ENCODE measurements at regions not wholly inside any gene's neighbourhood (a gene's known extent, or its start where the extent isn't known, plus 50 kb on each side); places are given as distances from the start of the nearest gene placed in this dataset.

DNA sequence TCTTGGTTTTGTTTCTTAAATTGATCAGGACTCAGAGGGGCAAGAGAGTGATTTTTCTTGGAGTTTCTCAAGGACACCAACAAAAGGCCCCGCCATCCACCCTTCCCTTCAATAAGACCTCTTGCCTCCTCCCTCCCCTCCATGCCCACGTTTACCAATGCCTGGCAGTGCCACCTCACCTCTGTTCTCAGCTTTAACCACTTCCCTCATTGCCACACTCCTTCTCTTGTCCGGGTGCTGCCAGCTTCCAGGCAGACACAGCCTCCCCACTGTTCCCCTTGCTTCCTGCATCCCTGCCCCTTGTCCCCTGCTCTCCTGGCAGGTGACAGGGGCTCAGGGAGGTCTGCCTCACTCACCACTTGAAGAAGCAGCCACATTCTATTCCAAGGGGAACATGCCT, 90.8 kb downstream of the LHX2 start:
- CTCF ChIA-PET = interaction anchor here (1.2 kb wide), 1 partner anchor 10 kb away, joined by 5 read pairs; no protein-coding TSS in a partner anchor
- Histone ChIP-seq H2AFZ (ENCODE audit: low read depth, low read length) (no peak overlapping the region), H3K9me3 (replicated peaks; ENCODE audit: control insufficient read depth, insufficient read depth, low read length) (no peaks in the 10 kb centered on the region), H3K9ac (replicated peaks; ENCODE audit: extremely low read depth, insufficient read depth, low read length) (no peak overlapping the region), H3K27me3 (ENCODE audit: control insufficient read depth in 2 of 2, insufficient read depth in 2 of 2, low read length in 2 of 2) (peaks cover 0 to 14% of the 10 kb centered on the region in 2 experiments), H3K27ac (ENCODE audit: insufficient read depth, low read depth, low read length) (no peak overlapping the region), H3K4me2 (ENCODE audit: insufficient read depth, low read length) (no peak overlapping the region), H3K9me1 (replicated peaks; ENCODE audit: control insufficient read depth, extremely low read depth, insufficient read depth, low read length) (no peaks in the 10 kb centered on the region), H4K20me1 (replicated peaks; ENCODE audit: control insufficient read depth, extremely low read depth, insufficient read depth, low read length) (no peaks in the 10 kb centered on the region), H3K4me3 (replicated peaks in 1 of 3; ENCODE audit: insufficient read depth in 1 of 3, low read depth in 1 of 3, low read length in 3 of 3) (no peak overlapping the region), H3K79me2 (ENCODE audit: control insufficient read depth, insufficient read depth, low read length) (no peaks in the 10 kb centered on the region), H3K4me1 (ENCODE audit: control insufficient read depth, extremely low read depth, insufficient read depth, low read length) (no peaks in the 10 kb centered on the region), H3K36me3 (ENCODE audit: control insufficient read depth in 2 of 2, extremely low read depth in 1 of 2, insufficient read depth in 2 of 2, low read length in 2 of 2) (no peaks in the 10 kb centered on the region)
- TF ChIP-seq GATA2 (IDR thresholded peaks at IDR 0.05; ENCODE audit: insufficient read depth, insufficient read length, low read depth, low read length) (no peak), FOS (IDR thresholded peaks at IDR 0.05; ENCODE audit: borderline replicate concordance, insufficient read depth, low read length) (no peak), EZH2 (IDR thresholded peaks at IDR 0.05; ENCODE audit: borderline replicate concordance, low read depth, low read length, severe bottlenecking) (no peak), JUN (IDR thresholded peaks at IDR 0.05; ENCODE audit: borderline replicate concordance, insufficient read depth, insufficient read length, low read depth) (no peak), POLR2A (IDR thresholded peaks at IDR 0.05; ENCODE audit: low read depth, low read length) (no peak), MYC (IDR thresholded peaks at IDR 0.05; ENCODE audit: low read depth, low read length) (no peak), POLR2AphosphoS5 (IDR thresholded peaks at IDR 0.05; ENCODE audit: insufficient read depth, low read depth, low read length) (no peak)
- TF ChIP-seq, protein P1, sequence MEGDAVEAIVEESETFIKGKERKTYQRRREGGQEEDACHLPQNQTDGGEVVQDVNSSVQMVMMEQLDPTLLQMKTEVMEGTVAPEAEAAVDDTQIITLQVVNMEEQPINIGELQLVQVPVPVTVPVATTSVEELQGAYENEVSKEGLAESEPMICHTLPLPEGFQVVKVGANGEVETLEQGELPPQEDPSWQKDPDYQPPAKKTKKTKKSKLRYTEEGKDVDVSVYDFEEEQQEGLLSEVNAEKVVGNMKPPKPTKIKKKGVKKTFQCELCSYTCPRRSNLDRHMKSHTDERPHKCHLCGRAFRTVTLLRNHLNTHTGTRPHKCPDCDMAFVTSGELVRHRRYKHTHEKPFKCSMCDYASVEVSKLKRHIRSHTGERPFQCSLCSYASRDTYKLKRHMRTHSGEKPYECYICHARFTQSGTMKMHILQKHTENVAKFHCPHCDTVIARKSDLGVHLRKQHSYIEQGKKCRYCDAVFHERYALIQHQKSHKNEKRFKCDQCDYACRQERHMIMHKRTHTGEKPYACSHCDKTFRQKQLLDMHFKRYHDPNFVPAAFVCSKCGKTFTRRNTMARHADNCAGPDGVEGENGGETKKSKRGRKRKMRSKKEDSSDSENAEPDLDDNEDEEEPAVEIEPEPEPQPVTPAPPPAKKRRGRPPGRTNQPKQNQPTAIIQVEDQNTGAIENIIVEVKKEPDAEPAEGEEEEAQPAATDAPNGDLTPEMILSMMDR (IDR thresholded peaks at IDR 0.05; ENCODE audit: extremely low read depth in 1 of 2, insufficient read depth in 1 of 2, low read depth in 1 of 2, low read length in 2 of 2) = no peak
- TF ChIP-seq, protein P2, sequence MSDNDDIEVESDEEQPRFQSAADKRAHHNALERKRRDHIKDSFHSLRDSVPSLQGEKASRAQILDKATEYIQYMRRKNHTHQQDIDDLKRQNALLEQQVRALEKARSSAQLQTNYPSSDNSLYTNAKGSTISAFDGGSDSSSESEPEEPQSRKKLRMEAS (IDR thresholded peaks at IDR 0.05; ENCODE audit: insufficient read depth, insufficient read length) = no peak
- dilution Hi-C loops (cut with MboI; ENCODE audit: extremely low pct_ligation_motif_present, low sequenced_read_pairs) (no loop called here), intact Hi-C loops (cut with micrococcal nuclease) (no loop called here)
- DNase-seq (ENCODE audit: low read depth, low spot score) (no peak), FAIRE-seq (no peak)
- BruUV-seq (replicated peaks) = no TSS peak
- POLR2A ChIA-PET = no interaction called here
